Ascending aorta (tissue), 2 donors: ENCODE measurements at regions not wholly inside any gene's neighbourhood (a gene's known extent, or its start where the extent isn't known, plus 50 kb on each side); places are given as distances from the start of the nearest gene placed in this dataset.
A peak's percentile ranks its signal among the peaks of the same experiment; 100 is the strongest.

Experiments
- DNase-seq, 2 donors: peaks; one replicate each; pipeline ENCODE4 v3.0.0-alpha.2; 2019; ENCODE audit warnings: low spot score in 2 of 2
- H3K27ac ChIP-seq, 2 donors: fragments of 200-600 bp; sonication (generic); one replicate each; pipeline ENCODE4 v1.5.1; 2016 to 2017; ENCODE audit warnings: mild to moderate bottlenecking in 1 of 2
- H3K27me3 ChIP-seq: fragments of 200-600 bp; sonication (generic); one replicate; pipeline ENCODE4 v1.5.1; 2017
- H3K36me3 ChIP-seq, 2 donors: fragments of 200-600 bp; sonication (generic); one replicate each; pipeline ENCODE4 v1.5.1; 2016
- H3K4me1 ChIP-seq, 2 donors: fragments of 200-600 bp; sonication (generic); one replicate each; pipeline ENCODE4 v1.5.1; 2016 to 2017; ENCODE audit warnings: mild to moderate bottlenecking in 1 of 2
- H3K4me3 ChIP-seq, 2 donors: fragments of 200-600 bp; sonication (generic); one replicate each; pipeline ENCODE4 v1.5.1; 2016 to 2017; ENCODE audit warnings: mild to moderate bottlenecking in 1 of 2
- H3K9me3 ChIP-seq, 2 donors: fragments of 200-600 bp; sonication (generic); one replicate each; pipeline ENCODE4 v1.5.1; 2016
- intact Hi-C: fragments of 100-400 bp; cut with DNase I; formaldehyde crosslinking; loops from one replicate; pipeline ENCODE4 v1.15.1; 2023
- TF ChIP-seq, protein P1 (sequence below), 3 experiments: fragments of 200-600 bp in 2 of 3; fragments of 450-650 bp in 1 of 3; sonication (generic) in 2 of 3; IDR thresholded peaks; one replicate each; pipeline ENCODE4 v1.5.1; 2016 to 2019; ENCODE audit warnings: antibody characterized with exemption in 3 of 3, mild to moderate bottlenecking in 1 of 3, moderate library complexity in 1 of 3

DNA sequence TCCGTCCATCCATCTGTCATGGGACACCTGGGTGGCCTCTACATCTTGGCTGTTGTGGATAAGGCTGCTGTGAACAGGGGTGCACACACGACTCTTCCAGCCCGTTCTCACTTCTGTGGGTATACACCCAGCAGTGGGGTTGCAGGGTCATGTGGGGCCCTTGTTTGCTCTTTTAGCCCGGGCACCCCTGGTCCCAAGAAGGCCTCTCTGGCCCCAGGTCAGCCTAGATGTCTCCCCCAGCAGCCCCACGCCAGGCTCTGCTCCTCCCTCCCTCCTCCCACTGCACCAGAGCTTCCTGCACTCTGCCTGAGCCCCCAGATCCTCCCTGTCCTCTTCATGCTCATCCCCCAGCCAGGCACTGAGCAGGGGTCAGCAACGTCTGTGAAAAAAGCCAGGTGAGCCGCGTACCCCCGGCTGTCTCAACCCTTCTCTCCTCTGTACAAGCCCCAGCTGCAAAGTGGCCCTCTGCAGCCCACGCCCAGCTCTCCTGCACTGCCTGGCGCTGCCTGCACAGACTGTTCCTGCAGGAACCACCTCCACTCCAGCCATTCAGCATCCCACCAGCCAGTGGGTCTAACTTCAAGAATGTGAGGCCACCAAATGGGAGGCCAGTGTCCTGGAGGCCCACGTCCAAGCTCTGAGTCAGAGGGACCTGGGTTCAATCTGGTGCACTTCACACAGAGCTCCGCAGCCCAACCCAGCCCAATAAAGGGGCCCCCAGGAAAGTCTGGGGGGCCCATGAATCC is 1508.9 kb downstream of the BRD1 start:
- Histone ChIP-seq H3K27ac (no peak overlapping the region), H3K4me1 (no peaks in the 10 kb centered on the region), H3K36me3 (no peaks in the 10 kb centered on the region), H3K27me3 (no peaks in the 10 kb centered on the region), H3K4me3 (no peak overlapping the region), H3K9me3 (no peaks in the 10 kb centered on the region)
- DNase-seq = peak in 1 of 2 donors; percentile 37
- intact Hi-C loops = no loop called here
- TF ChIP-seq, protein P1, sequence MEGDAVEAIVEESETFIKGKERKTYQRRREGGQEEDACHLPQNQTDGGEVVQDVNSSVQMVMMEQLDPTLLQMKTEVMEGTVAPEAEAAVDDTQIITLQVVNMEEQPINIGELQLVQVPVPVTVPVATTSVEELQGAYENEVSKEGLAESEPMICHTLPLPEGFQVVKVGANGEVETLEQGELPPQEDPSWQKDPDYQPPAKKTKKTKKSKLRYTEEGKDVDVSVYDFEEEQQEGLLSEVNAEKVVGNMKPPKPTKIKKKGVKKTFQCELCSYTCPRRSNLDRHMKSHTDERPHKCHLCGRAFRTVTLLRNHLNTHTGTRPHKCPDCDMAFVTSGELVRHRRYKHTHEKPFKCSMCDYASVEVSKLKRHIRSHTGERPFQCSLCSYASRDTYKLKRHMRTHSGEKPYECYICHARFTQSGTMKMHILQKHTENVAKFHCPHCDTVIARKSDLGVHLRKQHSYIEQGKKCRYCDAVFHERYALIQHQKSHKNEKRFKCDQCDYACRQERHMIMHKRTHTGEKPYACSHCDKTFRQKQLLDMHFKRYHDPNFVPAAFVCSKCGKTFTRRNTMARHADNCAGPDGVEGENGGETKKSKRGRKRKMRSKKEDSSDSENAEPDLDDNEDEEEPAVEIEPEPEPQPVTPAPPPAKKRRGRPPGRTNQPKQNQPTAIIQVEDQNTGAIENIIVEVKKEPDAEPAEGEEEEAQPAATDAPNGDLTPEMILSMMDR (IDR thresholded peaks at IDR 0.05) = no peak

DNA sequence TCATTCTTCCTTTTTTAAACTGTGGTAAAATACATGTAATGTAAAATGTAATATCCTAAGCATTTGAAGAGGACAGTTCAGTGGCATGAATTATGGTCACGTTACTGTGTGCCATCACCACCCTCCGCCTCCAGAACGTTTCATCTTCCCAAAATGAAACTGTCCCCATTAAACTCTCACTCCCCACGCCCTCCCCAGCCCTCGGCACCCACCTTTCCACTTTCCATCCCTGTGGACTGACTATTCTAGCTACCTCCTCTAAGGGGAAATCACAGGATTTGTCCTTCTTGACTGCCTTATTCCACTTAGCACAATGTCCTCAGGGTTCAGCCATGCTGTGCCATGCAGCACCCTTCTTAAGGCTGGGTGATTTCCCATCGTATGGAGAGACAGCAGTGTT is 1509.5 kb downstream of the BRD1 start:
- no peaks in the 10 kb centered on the region for H3K4me1 ChIP-seq
- DNase-seq = peak in 1 of 2 donors; percentile 39
- TF ChIP-seq, protein P1 (IDR thresholded peaks at IDR 0.05) = no peak
- no peaks in the 10 kb centered on the region for H3K36me3 ChIP-seq
- no peak overlapping the region for H3K27ac ChIP-seq
- no peak overlapping the region for H3K4me3 ChIP-seq
- H3K9me3 ChIP-seq = no peaks in the 10 kb centered on the region
- intact Hi-C loops = no loop called here
- no peaks in the 10 kb centered on the region for H3K27me3 ChIP-seq

DNA sequence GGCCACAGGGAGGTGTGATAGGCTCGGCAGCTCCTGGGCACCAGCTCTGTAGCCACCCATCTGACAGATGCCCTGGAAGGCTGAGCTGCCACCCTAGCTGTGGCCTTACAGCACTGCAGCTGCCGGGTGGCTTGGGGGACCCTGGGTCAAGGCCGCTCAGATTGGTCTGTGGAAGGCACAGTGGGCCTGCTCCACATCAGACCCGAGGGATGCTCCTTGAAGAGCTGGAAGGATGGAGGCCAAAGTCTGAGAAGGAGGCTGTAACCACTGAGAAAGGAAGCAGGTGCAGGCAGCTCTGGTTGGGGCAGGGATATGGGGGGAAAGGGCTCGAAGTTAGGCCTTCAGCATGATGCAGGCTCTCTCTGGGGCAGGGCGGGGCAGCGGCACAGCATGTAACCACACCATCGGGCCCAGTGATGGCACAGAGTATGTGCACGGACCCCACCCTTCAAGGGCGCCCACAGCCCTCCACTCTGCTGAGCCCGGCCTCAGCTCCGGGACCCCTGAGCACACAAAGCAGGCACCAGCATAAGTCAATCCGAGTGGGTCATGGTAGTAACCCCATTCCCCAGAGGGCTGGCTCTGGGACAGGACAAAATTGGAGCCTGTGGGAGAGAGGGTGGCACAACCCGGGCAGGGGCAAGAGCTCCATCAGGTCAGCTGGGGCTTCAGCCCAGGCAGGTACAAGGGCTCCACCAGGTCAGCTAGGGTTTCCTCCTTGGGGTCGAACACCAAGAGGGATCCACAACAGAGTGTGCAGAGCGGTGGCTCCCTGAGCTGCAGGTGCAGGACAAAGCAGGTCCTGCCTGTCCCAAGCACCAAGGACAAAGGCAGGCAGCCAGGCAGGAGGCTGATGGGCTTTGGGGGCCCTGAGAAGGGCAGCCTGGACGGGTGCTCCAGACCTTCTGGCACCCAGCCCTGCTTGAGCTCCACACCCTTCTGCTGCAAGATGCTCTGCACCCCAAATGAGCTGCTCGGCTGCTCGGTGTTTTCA is 1511.1 kb downstream of the BRD1 start:
- Histone ChIP-seq H3K4me1 (no peaks in the 10 kb centered on the region), H3K27ac (no peak overlapping the region), H3K4me3 (no peak overlapping the region), H3K36me3 (no peaks in the 10 kb centered on the region), H3K27me3 (no peaks in the 10 kb centered on the region), H3K9me3 (peaks cover 0 to 4% of the 10 kb centered on the region in 2 donors)
- intact Hi-C loops = no loop called here
- DNase-seq = peak in 1 of 2 donors; percentile 53
- TF ChIP-seq, protein P1 (IDR thresholded peaks at IDR 0.05) = no peak

DNA sequence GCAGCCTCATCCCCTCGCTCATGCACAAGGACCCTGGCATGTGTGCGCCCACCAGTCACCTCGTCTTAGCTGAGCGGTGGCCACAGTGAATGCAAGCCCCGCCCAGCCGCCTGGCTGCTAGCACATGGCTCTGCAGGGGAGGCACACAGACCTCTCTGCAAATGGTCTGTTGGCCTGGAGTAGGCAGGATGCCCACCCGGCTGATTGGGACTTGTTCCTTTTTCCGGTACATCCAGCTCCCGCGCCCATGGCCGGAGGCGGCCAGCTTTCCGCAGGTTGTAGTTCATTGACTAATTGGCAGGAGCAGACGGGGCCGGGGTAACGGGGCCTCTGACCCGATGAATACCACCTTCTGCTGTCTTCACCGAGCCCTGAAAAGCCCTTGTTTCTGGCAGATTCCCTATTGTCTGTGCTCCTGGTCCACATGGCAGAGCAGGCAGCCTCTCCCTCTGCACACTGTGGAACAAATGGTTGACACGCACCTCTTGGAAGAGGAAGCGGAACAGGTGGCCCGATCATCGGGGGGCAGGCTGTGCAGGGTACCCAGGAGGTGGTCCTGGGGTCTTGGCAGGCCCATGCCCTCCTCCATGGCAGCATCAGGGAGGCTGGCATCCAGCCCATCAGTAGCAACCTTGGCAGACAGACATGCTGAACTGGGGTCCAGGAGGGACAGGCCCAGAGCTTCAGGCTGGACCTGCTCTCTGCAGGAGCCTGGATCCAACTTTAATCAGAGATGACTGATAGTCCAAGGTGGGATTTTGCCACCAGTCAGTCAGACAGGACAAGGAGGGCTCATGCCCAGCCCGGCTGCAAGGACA is 1512.0 kb downstream of the BRD1 start:
- Histone ChIP-seq H3K4me3 (no peak overlapping the region), H3K27me3 (no peaks in the 10 kb centered on the region), H3K4me1 (no peaks in the 10 kb centered on the region), H3K27ac (no peak overlapping the region), H3K9me3 (peaks cover 0 to 6% of the 10 kb centered on the region in 2 donors), H3K36me3 (no peaks in the 10 kb centered on the region)
- peak in 1 of 2 donors; percentile 60 for DNase-seq
- intact Hi-C loops = no loop called here
- TF ChIP-seq, protein P1 (IDR thresholded peaks at IDR 0.05) = no peak

DNA sequence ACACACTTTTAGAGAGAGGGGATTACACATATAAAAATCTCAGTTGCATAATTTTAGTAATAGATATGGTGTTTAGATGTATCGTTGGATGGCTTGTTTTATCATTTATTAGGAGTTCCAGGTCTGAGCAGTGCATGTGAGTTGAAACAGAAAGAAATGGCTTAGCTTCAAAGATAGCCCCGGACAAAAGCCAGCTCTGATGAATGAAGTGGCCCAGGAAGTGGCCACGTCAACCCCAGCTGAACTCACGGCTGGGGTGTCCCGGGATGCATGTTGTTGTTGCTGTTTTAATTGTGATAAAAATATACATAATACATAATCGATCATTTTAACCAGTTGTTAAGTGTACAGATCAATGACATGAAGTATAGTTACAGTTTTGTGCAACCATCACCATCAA is 1513.6 kb downstream of the BRD1 start:
- Histone ChIP-seq H3K4me1 (no peaks in the 10 kb centered on the region), H3K9me3 (peaks cover 0 to 6% of the 10 kb centered on the region in 2 donors), H3K27ac (no peak overlapping the region), H3K27me3 (no peaks in the 10 kb centered on the region), H3K36me3 (no peaks in the 10 kb centered on the region), H3K4me3 (no peak overlapping the region)
- TF ChIP-seq, protein P1 (IDR thresholded peaks at IDR 0.05) = no peak
- intact Hi-C loops = no loop called here
- no peak for DNase-seq
